ENCODE measurements at regions not wholly inside any gene's neighbourhood (a gene's known extent, or its start where the extent isn't known, plus 50 kb on each side); places are given as distances from the start of the nearest gene placed in this dataset.
"Not testable (repeated sequence)": the region's sequence is repeated elsewhere in the genome, so short reads cannot be mapped to it uniquely, and the experiment has no call there.

DNA sequence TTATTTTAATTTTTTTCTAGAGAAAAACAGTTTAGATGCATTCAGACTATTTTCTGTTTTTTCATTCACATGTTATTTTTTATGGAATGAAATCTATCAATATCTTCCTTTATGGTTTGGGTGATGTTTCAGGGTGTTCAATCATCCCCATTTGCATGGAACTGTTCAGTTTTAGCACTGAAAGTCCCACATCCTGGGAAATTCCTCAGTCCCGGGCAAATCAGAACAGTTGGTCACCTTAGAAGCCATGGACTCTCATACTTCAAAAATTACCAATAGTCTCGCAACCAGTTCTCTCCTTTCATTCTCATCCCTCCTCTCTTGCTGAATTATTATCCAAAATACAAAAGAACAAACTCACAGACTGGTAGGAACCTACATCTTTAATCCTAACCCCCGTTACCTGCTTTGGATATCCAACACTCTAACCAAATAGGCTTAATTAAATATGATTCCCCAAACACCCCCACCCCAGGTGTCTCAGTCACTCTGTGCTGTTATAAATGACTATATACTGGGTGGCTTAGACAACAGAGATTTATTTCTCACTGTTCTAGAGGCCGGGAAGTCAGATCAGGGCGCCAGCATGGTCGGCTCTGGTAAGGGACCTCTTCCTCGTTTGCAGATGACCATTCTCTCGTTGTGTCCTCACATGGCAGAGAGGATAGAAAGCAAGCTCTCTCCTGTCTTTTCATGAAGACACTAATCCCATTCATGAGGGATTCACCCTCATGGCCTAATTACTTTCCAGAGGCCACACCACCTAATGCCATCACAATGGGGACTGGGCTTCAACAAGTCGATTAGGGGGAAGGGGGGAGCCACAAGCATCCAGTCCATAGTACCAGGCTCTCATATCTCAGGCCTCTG, 57.7 kb upstream of the SLC1A4 start:
- peaks cover 5% of the 10 kb centered on the region for H3K4me1 ChIP-seq
- ATAC-seq (no peak), DNase-seq (no peak)
- intact Hi-C loops (cut with DNase I) = no loop called here
- TF ChIP-seq, protein P1, sequence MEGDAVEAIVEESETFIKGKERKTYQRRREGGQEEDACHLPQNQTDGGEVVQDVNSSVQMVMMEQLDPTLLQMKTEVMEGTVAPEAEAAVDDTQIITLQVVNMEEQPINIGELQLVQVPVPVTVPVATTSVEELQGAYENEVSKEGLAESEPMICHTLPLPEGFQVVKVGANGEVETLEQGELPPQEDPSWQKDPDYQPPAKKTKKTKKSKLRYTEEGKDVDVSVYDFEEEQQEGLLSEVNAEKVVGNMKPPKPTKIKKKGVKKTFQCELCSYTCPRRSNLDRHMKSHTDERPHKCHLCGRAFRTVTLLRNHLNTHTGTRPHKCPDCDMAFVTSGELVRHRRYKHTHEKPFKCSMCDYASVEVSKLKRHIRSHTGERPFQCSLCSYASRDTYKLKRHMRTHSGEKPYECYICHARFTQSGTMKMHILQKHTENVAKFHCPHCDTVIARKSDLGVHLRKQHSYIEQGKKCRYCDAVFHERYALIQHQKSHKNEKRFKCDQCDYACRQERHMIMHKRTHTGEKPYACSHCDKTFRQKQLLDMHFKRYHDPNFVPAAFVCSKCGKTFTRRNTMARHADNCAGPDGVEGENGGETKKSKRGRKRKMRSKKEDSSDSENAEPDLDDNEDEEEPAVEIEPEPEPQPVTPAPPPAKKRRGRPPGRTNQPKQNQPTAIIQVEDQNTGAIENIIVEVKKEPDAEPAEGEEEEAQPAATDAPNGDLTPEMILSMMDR (IDR thresholded peaks at IDR 0.05) = no peak
- H3K36me3 ChIP-seq = no peaks in the 10 kb centered on the region
- no peak overlapping the region for H3K27ac ChIP-seq
- no peak overlapping the region for H3K4me3 ChIP-seq
- no peaks in the 10 kb centered on the region for H3K9me3 ChIP-seq
- no peaks in the 10 kb centered on the region for H3K27me3 ChIP-seq

- no peak for ATAC-seq
- H3K4me1 ChIP-seq = peaks cover 5% of the 10 kb centered on the region
- no peaks in the 10 kb centered on the region for H3K9me3 ChIP-seq
- DNase-seq = no peak
- no peak overlapping the region for H3K27ac ChIP-seq
- TF ChIP-seq, protein P1 (IDR thresholded peaks at IDR 0.05) = no peak
- no peak overlapping the region for H3K4me3 ChIP-seq
- intact Hi-C loops (cut with DNase I) = no loop called here
- no peaks in the 10 kb centered on the region for H3K36me3 ChIP-seq
- no peaks in the 10 kb centered on the region for H3K27me3 ChIP-seq
Observed at GRCh38 chr2:64932116-64932370, 57.2 kb upstream of the SLC1A4 start.

DNA sequence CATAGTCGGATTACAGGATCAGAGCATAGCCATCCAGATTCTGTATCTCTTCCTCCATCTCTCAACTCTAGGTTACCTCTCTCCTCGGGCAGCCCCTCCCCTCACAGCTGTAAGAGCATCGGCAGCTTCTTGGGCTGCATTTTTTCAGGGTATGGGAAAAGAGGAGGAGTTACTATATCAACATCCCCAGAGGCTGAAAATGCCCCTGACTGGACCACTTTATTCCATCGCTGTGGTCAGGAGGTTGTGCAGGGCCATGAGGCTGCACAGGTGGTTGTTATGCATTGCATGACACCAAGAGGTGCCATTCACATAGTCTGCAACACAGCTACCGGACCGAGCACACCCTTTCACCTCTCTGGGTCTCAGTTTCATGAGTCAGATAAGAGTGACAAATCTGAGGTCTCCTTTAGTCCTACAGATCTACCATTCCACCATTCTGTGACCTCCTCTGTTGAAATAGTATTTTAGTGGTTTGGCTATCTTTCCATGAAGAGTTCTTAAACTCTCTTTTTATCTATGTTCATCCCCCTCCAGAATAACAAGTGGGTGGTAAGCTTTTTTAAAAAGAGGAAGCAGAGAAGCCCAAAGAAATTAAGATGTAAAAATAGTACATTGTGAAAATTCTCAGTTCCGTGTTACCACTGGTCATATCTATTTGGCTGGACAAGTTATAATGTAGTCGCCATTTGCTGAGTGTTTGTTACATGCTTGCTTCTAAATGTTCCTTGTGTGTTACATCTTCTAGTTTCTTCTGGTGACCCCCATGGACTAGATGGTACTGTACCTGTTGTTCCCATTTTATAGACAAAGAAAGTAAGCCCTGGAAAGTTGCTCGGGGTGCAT, 56.6 kb upstream of the SLC1A4 start:
- Histone ChIP-seq H3K9me3 (no peaks in the 10 kb centered on the region), H3K36me3 (no peaks in the 10 kb centered on the region), H3K27ac (no peak overlapping the region), H3K4me1 (peaks cover 7% of the 10 kb centered on the region), H3K27me3 (no peaks in the 10 kb centered on the region), H3K4me3 (no peak overlapping the region)
- TF ChIP-seq, protein P1 (IDR thresholded peaks at IDR 0.05) = no peak
- intact Hi-C loops (cut with DNase I) = no loop called here
- ATAC-seq (peak; percentile 63), DNase-seq (no peak)

GRCh38 chr2:64934530-64934929, 54.7 kb upstream of the SLC1A4 start:
- Histone ChIP-seq H3K27ac (no peak overlapping the region), H3K36me3 (no peaks in the 10 kb centered on the region), H3K27me3 (no peaks in the 10 kb centered on the region), H3K4me3 (no peak overlapping the region), H3K9me3 (no peaks in the 10 kb centered on the region), H3K4me1 (peaks cover 8% of the 10 kb centered on the region)
- no peak for ATAC-seq
- TF ChIP-seq, protein P1 (IDR thresholded peaks at IDR 0.05) = no peak
- intact Hi-C loops (cut with DNase I) = no loop called here
- no peak for DNase-seq

DNA sequence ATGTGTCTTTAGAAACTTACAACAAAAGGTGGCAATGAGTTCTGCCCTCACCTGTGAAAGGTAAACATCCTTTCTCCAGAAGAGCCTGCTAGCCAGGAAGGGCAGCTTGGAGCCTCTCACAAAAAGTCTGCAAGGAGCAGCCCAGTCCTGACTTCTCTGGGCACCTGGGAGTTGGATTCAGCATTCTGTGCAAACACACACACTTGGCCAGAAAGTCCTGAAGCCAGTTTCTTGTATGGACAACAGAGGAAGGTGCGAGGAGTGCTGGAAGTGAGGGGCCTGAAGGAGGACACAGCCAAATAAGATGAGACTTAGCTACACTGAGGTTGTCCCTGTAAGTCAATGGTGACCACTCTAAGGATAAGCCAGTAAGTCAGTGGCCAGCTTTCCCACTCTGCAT, 52.4 kb upstream of the SLC1A4 start:
- Histone ChIP-seq H3K4me3 (no peak overlapping the region), H3K9me3 (no peaks in the 10 kb centered on the region), H3K36me3 (no peaks in the 10 kb centered on the region), H3K27ac (no peak overlapping the region), H3K27me3 (no peaks in the 10 kb centered on the region), H3K4me1 (peaks cover 8% of the 10 kb centered on the region)
- DNase-seq (no peak), ATAC-seq (no peak)
- TF ChIP-seq, protein P1 (IDR thresholded peaks at IDR 0.05) = no peak
- intact Hi-C loops (cut with DNase I) = no loop called here

DNA sequence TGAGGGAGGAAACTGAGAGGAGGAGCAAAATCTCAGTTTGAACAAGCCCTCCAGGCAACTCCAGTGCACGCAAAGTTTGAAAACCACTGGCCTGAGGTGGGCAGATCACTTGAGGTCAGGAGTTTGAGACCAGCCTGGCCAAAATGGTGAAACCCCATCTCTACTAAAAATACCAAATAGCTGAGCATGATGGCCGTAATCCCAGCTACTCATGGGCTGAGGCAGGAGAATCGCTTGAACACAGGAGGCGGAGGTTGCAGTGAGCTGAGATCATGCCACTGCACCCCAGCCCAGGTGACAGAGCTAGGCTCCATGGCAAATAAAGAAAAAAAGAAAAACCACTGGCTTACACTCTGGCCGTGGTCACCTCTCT, 51.9 kb upstream of the SLC1A4 start:
- DNase-seq; intact Hi-C loops (cut with DNase I); ATAC-seq; H3K27me3 ChIP-seq; H3K9me3 ChIP-seq; H3K36me3 ChIP-seq; H3K4me1 ChIP-seq; H3K4me3 ChIP-seq: not testable (repeated sequence)
- H3K27ac ChIP-seq = peak overlapping the region; percentile 63

All from upper lobe of right lung (tissue), 1 donor.